ENCODE measurements at regions not wholly inside any gene's neighbourhood (a gene's known extent, or its start where the extent isn't known, plus 50 kb on each side); places are given as distances from the start of the nearest gene placed in this dataset.

DNA sequence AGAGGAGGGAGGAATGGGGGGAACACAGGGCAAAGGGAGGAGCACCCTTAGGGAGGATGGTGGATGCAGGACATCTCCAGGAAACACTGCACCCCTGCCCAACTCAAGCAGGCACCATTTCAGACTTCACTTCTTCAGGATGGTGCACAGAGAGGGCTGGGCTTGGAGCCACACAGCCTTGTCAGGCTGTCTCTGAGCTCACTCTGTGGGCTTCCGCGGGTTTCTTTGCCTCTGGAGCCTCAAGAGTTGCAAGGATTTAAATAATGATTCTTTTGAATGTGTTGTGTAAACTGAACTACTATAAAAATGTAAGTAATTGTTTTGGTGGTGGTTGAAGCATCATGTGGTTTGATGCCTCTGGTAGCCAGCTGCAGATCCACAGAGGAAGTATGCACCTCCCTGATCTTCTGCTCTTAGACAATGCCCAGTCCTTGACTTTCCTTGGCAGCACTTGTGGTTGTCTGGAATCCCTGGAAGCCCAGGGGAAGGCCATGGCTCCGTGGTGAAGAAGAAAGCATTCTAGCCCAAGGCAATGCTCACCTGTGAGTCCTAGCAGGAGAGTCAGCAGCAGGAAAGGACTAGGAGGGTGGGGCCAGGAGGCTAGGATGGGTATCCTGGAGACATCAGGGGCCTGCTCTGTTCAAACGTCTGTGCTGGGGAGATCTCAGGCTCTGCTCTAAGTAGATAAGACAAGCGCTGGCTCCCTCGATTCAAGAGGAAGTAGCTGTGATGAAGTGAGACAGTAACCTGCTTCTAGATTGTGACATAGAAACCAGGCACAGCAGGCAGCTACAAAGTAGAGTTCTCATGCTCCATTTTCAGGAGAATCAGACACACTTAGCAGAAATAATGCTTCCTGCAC is 50.2 kb upstream of the SIRPG start:
- DNase-seq = no peak
